Pancreas (tissue), 10 donors: ENCODE measurements at regions not wholly inside any gene's neighbourhood (a gene's known extent, or its start where the extent isn't known, plus 50 kb on each side); places are given as distances from the start of the nearest gene placed in this dataset.

Experiments used
- ATAC-seq, 4 donors: fragments of 200-7000 bp; cut with Tn5 transposase; one replicate each; pipeline versions ENCODE4 v1.8.0 to v1.9.1; 2020; ENCODE audit warnings: mild to moderate bottlenecking in 4 of 4, moderate library complexity in 4 of 4
- DNase-seq, 6 donors: peaks; one replicate each; pipeline ENCODE4 v3.0.0-alpha.2; 2020
- FAIRE-seq: peaks from 2 replicates; lab custom pipeline; 2012; peaks lifted over from hg19 to GRCh38; lab: Jason Lieb, UNC
- H3K27ac ChIP-seq, 4 donors: fragments of 200-600 bp; sonication (generic); 1 replicate in 3 of 4; 2 replicates in 1 of 4; pipeline versions ENCODE4 v1.5.0 to v1.8.0; 2020
- H3K27me3 ChIP-seq, 4 donors: fragments of 200-600 bp; one replicate each; pipeline ENCODE4 v1.8.0; 2021
- H3K36me3 ChIP-seq, 3 donors: fragments of 200-600 bp; sonication (generic) in 1 of 3; one replicate each; pipeline versions ENCODE4 v1.5.0 to v1.8.0; 2020 to 2021
- H3K4me1 ChIP-seq, 3 donors: fragments of 200-600 bp; one replicate each; pipeline ENCODE4 v1.8.0; 2021
- H3K4me3 ChIP-seq, 4 donors: fragments of 200-600 bp; sonication (generic) in 2 of 4; one replicate each; pipeline versions ENCODE4 v1.5.0 to v1.8.0; 2020 to 2021
- H3K9me3 ChIP-seq, 4 donors: fragments of 200-600 bp; one replicate each; pipeline ENCODE4 v1.8.0; 2021
- CTCF ChIP-seq, 4 donors: fragments of 200-600 bp; sonication (generic) in 3 of 4; IDR thresholded peaks; one replicate each; pipeline versions ENCODE4 v1.5.0 to v1.8.0; 2021; ENCODE audit warnings: antibody characterized with exemption in 4 of 4
- WGBS, 2 donors: extraction: QIAGEN DNeasy Blood & Tissue Kit; methylation state at CpG; one replicate each; pipeline ENCODE4 v1.1.7; 2013; 5-methylcytosine and 5-hydroxymethylcytosine counted together
- intact Hi-C, 3 donors: fragments of 100-400 bp; cut with DNase I; formaldehyde crosslinking; loops; one replicate each; pipeline versions ENCODE4 v1.11.1 to v1.14.2; 2022
- donor health status: healthy with polysubstance abuse.
- donor health status: DM: no; HTN: no; CAD: no; lungs with moderate emphysema.
- donor health status: DM: no; HTN: no; CAD: no.
- donor health status: control.
- donor health status: control.
- donor health status: Bipolar disorder and iron deficiency.
- donor health status: DM: yes; HTN: yes; CAD: no.
- donor health status: DM: no; HTN: no; CAD: no.
- donor health status: DM: no; HTN: no; CAD: no.
- donor health status: DM: yes; HTN: yes; CAD: no.

GRCh38 chr2:16002144-16002543 lies 61.8 kb downstream of the MYCN start:
- 79 to 83% methylated on average over 3 of the region's 3 CpGs for whole genome bisulfite sequencing, 2 donors
- TF ChIP-seq CTCF (IDR thresholded peaks at IDR 0.05): no peak
- ATAC-seq (no peak), FAIRE-seq (no peak), DNase-seq (no peak)
- Histone ChIP-seq H3K27me3 (no peaks in the 10 kb centered on the region), H3K4me1 (no peaks in the 10 kb centered on the region), H3K9me3 (no peaks in the 10 kb centered on the region), H3K27ac (no peak overlapping the region), H3K4me3 (no peak overlapping the region), H3K36me3 (no peaks in the 10 kb centered on the region)
- intact Hi-C loops: no loop called here

GRCh38 chr2:16000642-16001041 lies 60.3 kb downstream of the MYCN start:
- H3K27me3 ChIP-seq: no peaks in the 10 kb centered on the region
- intact Hi-C loops: no loop called here
- H3K9me3 ChIP-seq: no peaks in the 10 kb centered on the region
- H3K27ac ChIP-seq: no peak overlapping the region
- TF ChIP-seq CTCF (IDR thresholded peaks at IDR 0.05): no peak
- H3K4me3 ChIP-seq: no peak overlapping the region
- FAIRE-seq (no peak), DNase-seq (no peak), ATAC-seq (no peak)
- no peaks in the 10 kb centered on the region for H3K4me1 ChIP-seq
- WGBS, 2 donors: 55 to 69% methylated on average over 6 of the region's 6 CpGs
- H3K36me3 ChIP-seq: no peaks in the 10 kb centered on the region

GRCh38 chr2:15999596-16000469 lies 59.5 kb downstream of the MYCN start:
- 70 to 74% methylated on average over 11 of the region's 11 CpGs for WGBS, 2 donors
- H3K9me3 ChIP-seq: no peaks in the 10 kb centered on the region
- H3K27me3 ChIP-seq: no peaks in the 10 kb centered on the region
- FAIRE-seq (no peak), DNase-seq (no peak), ATAC-seq (no peak)
- H3K4me3 ChIP-seq: no peak overlapping the region
- no peak for TF ChIP-seq CTCF (IDR thresholded peaks at IDR 0.05)
- no peaks in the 10 kb centered on the region for H3K4me1 ChIP-seq
- no peaks in the 10 kb centered on the region for H3K36me3 ChIP-seq
- intact Hi-C loops: no loop called here
- no peak overlapping the region for H3K27ac ChIP-seq

GRCh38 chr2:15997728-15998280 lies 57.5 kb downstream of the MYCN start:
- no peak for ATAC-seq
- Histone ChIP-seq H3K4me1 (no peaks in the 10 kb centered on the region), H3K36me3 (no peaks in the 10 kb centered on the region), H3K27ac (no peak overlapping the region), H3K27me3 (no peaks in the 10 kb centered on the region), H3K4me3 (no peak overlapping the region), H3K9me3 (no peaks in the 10 kb centered on the region)
- TF ChIP-seq CTCF (IDR thresholded peaks at IDR 0.05): no peak
- intact Hi-C loops: no loop called here
- WGBS, 2 donors: 77 to 79% methylated on average over 2 of the region's 2 CpGs
- DNase-seq: no peak
- FAIRE-seq: no peak
